Inflammatory macrophage (primary cell): ENCODE measurements at regions not wholly inside any gene's neighbourhood (a gene's known extent, or its start where the extent isn't known, plus 50 kb on each side); places are given as distances from the start of the nearest gene placed in this dataset.
"Not testable (repeated sequence)": the region's sequence is repeated elsewhere in the genome, so short reads cannot be mapped to it uniquely, and the experiment has no call there.

Experiments
- DNase-seq, 2 donors: peaks; one replicate each; pipeline ENCODE4 v3.0.0-alpha.2; 2020 to 2022

DNA sequence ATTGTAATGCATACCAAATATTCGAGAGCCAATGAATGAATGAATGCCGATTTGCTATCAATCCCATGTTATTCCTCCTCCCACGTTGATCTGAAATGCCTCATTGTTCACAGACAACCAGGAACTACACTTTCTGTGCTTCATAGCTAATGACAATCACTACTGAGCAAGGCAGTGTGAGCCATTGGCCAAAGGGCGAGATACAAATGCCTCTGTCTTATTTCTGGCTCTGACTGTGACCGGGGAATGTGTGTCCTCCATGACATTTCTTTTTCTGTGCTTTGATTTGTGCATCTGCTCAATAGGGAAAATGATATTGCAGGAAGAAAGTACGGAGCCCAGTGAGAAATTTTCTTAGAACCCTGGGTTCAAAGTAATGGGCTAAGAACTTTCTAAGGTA lies 217.1 kb downstream of the CXCL12 start:
- no peak for DNase-seq

- no peak for DNase-seq
Measured at GRCh38 chr10:44166441-44166840, 218.5 kb downstream of the CXCL12 start.

GRCh38 chr10:44164251-44164956 lies 220.5 kb downstream of the CXCL12 start:
- DNase-seq = no peak

DNA sequence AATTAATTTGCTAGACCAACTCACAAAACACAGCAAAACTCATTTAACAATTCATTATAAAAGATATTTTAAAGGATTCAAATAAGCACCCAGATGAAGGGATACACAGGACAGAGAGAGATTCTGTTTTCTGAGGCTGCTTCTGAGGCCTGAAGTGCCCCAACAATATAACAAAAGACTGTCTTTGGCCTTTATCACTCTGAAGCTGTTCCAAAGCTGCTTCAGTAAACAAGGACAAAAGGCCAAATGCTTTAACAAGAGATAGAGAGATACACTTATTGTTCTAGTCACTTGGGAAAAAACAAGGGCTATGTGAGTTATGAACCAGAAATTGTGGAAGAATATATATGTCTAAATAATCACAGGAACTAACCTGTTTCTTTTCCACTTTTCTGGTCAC lies 223.7 kb downstream of the CXCL12 start:
- no peak for DNase-seq

DNA sequence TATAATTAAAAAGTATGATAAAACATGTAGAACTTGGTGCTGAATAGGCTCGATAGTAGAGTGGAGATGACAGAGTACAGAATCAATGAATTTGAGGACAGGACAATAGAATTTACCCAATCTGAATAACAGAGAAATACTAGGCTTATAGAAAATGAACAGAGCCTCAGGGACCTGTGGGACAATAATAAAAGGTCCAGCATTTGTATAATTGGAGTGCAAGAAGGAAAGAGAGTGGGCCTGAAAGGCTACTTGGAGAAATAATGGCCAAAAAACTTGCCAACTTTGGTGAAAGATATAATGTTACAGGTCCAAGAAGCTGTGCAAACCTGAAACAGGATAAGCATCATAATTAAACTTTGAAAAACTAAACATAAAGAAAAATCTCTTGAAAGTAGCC lies 227.3 kb downstream of the CXCL12 start:
- no peak for DNase-seq

DNA sequence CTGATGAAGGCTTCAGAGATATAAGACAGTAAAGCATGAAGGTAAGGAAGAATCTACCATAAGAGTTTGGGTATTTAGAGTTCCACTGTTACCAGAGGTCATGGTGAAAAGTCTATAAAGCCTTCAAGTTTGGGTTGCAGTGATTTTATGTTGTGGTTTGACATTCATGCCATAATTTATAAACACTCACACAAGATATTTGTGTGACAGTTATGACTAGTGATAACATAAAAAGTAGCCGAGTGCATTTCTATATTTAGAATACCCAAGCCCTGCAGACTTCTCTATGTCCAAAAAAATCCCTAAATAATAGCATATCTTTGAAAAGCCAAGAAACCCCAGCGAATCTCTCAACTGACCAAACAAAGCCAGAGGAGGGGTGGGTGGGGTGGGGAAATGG lies 229.9 kb downstream of the CXCL12 start:
- no peak for DNase-seq

DNA sequence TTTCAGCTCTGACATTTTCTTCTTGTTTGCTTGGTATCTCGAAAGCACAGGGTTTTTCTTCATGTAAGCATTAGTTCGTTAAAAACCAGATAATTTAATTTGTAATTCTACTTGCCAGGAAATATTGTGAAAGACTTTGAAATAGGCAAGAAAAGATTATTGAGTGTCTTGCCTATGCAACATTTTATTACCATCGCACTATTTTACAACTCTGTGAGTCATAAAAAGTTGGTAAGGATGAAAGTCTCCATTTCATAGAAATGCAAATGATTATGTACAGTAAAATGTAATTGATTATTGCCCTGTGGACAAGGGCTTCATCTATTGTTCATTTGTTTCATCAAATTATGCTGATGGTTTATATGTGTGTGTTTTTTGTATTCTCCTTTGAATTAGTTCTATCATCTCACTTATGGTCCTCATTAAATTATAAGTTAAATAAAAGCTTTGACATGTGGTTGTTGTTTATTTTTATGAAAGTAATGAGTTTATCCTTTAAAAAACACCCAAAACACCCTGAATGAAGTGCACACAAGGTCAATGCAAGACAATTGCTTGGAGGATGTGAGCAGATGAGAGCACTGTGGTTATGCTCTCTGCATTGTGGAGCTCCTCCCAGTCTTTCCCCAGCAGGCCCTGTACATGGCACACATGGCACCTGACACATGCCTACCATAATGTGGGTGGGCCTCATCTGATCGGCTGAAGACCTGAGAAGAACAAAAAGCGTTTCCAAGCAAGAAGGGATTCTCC lies 230.8 kb downstream of the CXCL12 start:
- DNase-seq = no peak

DNA sequence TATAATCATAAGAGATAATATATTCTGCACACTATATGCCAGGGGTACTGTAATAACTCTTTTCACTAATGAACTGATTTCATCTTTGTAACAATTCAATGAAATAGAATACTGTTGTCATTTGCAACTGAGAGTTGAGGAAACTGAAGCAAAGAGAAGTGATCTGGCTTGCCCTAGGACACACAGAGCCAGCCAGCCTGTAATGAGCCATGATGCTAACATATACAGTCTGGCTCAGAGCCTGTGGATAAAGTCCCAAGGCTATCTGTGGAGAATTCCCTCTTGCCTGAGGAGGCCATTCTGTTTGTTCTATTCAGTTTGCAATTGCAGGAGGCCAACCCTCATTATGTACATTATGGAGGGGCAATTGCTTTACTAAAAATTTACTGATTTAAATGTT lies 241.3 kb downstream of the CXCL12 start:
- no peak for DNase-seq

DNA sequence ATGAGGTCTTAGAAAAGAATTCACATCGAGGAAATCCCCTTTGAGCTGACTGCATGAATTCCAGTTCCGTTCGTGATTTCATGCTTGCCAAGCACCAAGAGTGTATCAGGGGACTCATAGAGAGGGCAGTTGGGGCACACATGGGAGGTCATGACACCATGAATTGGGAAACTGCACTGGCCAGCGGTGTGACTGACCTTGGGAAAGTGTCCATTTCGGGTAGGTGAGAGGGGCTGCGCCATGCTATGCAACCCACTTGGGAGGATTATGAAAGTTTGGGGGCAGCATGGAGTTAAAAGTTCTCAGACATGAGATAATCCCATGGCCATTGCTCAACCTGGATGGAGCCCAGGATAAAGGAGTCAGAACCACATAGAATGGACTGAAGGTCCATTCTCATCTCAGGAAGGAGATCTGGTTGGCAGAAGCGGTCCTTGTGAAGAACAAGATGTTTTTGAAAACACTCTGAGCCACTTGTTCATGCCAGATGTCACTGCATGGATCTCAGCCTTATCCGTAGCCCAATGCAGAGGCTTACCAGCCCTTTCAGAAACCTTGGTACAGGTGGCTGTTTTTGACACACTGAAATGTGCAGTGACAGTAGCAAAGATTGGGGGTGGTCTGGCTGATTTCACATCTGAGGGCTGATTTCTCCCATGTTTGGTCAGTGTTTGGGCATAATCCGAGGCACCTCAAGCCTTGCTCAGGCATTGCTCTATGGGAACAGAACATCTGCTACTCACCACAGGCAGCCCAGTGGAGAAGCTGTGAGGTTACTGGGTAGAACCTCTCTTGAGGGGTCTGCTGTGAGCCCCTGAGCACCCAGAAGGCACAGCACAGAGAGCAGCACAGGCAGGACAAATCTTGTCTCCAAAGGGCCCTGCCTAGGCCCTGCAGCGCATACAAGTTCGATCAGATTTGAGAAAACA lies 252.3 kb downstream of the CXCL12 start:
- no peak for DNase-seq

- DNase-seq = no peak
Measured at GRCh38 chr10:44126291-44126717, 258.6 kb downstream of the CXCL12 start.

DNA sequence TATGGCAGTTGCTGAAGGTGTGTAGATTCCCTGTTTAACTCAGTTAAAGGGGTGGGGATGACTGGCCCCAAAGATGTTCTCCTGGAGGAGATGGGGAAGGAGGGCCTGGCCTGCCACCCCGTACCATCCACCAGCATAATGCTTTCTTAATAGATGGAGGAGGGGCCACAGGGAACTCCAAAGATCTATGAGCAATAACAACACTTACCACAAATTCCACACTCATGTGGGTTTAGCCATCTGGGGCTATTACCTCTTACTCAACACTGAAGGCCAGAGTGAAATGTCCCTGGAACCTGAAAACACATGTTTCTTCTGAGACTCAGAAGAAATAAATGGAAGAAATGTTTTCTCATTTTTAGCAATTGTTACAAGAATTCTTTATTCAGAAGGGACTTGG lies 259.0 kb downstream of the CXCL12 start:
- DNase-seq = no peak

DNA sequence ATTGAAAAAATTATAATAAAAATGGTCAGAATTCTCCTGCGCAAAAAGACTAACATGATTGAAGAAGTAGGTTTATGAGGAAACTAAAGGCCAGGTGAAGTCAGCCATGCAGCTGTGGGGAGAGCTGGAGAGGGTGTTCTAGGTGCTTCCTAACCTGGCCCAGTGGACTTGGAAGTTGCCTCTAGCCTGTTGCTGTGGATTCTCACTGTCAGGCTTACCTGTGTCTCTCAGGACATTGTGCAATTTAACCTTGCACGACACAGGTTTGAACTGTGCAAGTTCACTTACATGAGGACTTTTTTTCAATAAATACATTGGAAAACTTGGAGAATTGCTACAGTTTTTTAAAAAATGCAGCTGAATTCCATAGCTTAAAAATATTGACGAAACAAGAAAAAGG lies 266.4 kb downstream of the CXCL12 start:
- DNase-seq = no peak

DNA sequence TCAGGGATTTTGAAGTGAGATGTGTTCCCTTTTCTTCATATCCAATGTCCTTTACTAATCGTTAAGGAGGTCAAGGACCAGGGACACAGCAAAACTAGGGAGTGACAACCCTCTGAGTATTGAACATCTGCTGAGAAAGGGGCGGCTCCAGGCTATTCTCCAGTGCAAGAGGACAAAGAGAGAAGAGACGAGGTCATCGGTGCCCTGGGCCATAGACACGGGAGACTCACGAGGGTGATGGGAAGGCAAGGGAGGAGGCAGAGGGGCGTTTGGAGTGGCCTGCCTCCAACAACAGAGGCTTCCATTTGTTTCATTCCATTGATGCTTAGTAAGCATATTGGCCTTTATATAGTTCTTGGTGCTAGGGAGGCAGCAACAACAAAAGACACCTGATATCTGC lies 268.4 kb downstream of the CXCL12 start:
- no peak for DNase-seq

DNA sequence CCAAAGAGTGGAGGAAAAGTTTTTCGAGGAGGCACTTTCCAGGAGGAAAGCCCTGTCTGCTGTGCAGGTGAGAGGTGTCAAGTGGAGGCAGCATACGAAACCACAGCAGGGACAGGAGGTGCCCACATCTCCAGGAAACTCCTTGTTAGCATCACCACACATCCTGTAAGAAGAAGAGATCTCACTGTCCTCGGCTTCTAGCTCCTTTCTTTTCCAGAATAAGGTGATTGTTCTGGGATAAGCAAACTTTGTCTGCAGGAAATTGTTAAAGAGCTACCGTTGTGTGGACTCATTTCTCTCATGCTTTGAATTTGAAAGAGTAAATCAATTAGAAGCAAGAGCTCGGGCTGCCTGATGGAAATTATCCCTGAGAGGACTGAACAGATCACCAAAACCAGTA lies 269.4 kb downstream of the CXCL12 start:
- DNase-seq = no peak

GRCh38 chr10:44114441-44114840 lies 270.5 kb downstream of the CXCL12 start:
- no peak for DNase-seq

GRCh38 chr10:44112280-44112679 lies 272.6 kb downstream of the CXCL12 start:
- not testable (repeated sequence) for DNase-seq

DNA sequence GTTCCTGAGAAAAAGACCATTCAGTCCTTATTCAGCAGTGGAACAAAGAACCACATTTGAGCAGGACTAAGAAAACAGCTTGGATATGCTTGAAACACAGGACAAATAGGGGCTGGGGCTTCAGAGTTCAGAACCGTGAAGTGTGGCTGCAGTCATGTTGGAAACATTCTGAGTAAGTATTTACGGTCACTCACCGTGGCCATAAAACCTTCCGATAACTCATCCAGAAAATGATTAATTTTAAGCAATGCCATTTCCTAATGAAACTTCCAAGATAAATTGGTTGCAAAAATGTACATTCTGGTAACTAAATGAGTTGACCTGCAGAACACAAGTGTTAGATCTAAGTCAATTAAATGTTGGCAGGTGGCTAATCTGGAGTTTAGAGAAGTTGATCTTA lies 279.2 kb downstream of the CXCL12 start:
- DNase-seq = no peak

DNA sequence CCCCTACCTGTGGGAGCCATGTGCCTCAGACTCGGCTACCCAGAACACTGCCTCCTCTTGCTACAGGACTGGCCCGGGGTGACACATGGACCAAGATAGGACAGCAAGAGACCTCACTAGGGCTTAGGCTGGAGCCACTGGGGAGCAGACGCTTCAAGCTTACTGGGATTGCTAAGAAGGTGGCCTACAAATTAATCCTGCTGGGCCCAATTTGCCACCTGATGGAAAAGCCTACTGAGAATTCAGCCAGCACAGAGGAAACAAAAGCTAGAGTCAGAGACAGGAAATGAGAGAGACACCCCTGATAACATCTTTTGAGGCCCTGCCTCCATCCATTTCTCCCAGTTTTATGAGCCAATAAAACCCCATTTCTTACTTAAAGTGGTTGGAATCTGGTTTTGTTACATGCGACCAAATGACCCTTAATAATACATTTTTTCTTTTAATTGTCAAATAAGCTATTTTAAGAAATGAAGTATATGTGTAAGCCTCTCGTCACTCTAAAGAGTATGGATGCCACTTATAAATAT lies 282.1 kb downstream of the CXCL12 start:
- no peak for DNase-seq

DNA sequence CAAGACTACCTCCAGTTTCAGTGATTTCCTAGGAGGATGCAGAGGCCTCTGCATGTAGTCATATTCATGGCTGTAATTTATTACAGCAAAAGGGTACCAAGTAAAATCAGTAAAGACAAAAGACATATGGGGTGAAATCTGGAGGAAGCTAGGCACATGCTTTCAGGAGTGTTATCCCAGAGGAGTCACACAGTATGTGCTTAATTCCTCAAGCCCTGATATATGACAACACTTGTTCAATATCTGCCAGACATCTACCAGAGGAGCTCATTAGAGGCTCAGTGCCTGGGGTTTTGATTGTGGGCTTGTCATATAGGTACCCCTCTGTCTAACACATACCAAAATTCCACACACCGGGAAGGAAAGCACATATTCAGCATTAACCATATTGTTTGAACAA lies 283.8 kb downstream of the CXCL12 start:
- DNase-seq = no peak

- no peak for DNase-seq
Measured at GRCh38 chr10:44099511-44099910, 285.4 kb downstream of the CXCL12 start.

DNA sequence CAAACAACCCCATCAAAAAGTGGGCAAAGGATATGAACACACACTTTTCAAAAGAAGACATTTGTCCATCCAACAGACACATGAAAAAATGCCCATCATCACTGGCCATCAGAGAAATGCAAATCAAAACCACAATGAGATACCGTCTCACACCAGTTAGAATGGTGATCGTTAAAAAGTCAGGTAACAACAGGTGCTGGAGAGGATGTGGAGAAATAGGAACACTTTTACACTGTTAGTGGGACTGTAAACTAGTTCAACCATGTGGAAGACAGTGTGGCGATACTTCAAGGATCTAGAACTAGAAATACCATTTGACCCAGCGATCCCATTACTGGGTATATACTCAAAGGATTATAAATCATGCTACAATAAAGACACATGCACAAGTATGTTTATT lies 288.7 kb downstream of the CXCL12 start:
- not testable (repeated sequence) for DNase-seq

DNA sequence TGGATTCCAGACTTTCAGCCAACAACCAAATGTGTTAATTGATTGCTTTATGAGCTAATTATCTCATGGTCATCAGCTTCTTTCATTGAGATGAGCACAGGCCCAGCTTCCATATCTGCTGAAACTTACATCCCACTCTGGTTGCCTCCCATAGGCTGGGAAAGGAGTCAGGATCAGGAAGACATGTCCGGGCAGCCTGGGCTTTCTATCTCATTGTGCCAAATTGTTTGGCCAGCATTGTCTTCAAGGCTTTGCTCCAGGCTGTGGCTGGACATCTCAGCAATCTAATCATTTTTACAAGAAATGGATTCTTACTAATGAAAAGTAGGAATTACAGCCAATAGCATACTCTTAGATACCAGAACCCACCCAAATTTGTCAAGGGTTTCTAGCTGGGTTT lies 295.2 kb downstream of the CXCL12 start:
- DNase-seq = no peak

DNA sequence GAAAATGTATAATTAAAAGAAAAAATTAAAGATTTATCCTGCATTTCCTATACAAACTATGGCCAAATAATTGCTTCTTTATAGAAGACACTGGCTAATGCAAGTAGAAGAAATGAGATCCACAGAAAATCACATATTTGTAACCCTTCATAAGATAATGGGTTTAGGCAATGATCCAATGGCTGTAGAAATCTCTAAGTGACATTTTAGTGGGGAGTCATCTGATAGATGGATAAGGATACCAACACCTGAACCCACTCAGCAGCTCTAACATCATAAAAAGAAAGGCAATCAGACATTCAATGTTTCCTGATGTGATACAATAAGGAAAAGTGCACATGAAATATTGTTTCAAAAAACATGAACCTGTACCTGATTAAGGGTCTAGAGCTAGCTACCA lies 297.5 kb downstream of the CXCL12 start:
- DNase-seq = no peak
